Medulla oblongata (tissue), 1 donor: ENCODE measurements at regions not wholly inside any gene's neighbourhood (a gene's known extent, or its start where the extent isn't known, plus 50 kb on each side); places are given as distances from the start of the nearest gene placed in this dataset.
"Not testable (repeated sequence)": the region's sequence is repeated elsewhere in the genome, so short reads cannot be mapped to it uniquely, and the experiment has no call there.

Source experiments
- DNase-seq: peaks from one replicate; pipeline ENCODE4 v3.0.0-alpha.2; 2015; ENCODE audit errors: extremely low spot score

DNA sequence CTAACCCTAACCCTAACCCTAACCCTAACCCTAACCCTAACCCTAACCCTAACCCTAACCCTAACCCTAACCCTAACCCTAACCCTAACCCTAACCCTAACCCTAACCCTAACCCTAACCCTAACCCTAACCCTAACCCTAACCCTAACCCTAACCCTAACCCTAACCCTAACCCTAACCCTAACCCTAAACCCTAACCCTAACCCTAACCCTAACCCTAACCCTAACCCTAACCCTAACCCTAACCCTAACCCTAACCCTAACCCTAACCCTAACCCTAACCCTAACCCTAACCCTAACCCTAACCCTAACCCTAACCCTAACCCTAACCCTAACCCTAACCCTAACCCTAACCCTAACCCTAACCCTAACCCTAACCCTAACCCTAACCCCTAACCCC, 80.6 kb upstream of the PLEKHG4B start:
- DNase-seq: not testable (repeated sequence)

DNA sequence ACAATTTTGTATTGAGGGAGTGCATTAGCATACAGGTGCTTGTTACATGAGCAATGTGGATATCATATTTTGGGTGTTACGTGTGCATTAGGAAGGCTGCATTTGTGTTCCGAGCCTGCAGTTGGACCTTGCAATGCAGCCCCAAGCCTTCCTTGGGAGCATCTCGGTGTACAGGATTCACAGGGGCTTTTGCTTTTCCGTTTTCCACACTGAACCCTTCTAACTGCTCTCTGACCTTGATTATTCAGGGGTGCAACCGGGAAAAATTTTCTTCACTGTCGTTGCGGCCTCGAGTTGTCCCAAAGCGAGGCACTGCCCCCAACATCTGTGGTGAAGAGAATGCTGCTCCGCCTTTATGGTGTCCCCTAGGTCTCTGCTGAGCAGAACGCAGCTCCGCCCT, 80.1 kb upstream of the PLEKHG4B start:
- peak; percentile 5 for DNase-seq

DNA sequence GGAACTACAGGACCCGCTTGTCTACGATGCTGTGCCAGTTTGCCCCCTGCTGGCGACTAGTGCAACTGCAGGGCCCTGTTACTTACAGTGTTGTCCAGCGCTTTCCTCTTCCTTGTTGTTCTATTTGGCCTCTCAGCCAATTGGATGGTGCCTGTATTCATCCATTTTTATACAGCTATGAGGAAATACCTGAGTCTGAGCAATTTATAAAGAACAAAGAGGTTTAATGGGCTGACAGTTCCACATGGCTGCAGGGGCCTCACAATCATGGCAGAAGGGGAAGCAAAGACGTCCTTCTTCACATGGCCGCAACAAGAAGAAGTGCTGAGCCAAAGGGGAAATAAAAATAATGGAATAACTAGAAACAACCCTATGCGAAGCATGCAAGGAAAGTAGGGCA, 78.7 kb upstream of the PLEKHG4B start:
- DNase-seq: no peak

DNA sequence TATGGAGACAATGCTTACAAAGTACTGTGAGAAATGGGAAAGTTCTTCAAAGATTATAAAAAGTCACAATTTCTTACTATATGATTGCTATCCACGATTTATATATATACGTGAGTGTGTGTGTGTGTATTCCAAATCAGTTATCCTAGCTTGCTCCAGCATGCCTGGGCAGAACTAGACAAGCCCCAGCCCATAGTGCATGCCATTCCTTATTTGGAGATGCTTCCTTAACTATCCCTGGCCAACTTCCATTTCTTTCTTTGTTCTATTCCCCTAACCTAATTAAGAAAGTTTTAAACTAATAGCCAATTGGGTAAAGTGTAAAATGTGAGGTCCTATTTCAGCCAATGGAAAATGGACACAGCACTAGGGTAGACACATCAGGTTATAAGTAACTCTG, 77.3 kb upstream of the PLEKHG4B start:
- DNase-seq: not testable (repeated sequence)

DNA sequence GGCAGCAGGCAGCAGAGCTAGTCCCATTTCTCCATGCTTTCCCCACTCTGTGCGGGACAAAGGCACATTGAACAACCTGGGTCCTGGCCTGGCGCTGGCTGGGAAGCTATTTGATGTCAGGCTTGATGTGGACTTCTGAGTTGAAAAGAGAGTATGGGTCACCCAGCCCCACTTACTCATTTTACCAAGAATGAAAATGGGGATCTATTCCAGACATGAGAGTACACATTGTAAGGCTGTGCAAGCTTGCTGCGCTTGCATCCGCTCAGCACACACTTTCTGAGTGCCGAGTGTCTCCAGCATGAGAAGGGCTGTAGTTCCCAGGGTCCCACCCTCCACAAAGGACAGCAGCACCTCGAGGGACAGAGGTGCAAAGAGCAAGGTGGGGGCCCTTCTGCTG, 71.7 kb upstream of the PLEKHG4B start:
- DNase-seq: not testable (repeated sequence)

DNA sequence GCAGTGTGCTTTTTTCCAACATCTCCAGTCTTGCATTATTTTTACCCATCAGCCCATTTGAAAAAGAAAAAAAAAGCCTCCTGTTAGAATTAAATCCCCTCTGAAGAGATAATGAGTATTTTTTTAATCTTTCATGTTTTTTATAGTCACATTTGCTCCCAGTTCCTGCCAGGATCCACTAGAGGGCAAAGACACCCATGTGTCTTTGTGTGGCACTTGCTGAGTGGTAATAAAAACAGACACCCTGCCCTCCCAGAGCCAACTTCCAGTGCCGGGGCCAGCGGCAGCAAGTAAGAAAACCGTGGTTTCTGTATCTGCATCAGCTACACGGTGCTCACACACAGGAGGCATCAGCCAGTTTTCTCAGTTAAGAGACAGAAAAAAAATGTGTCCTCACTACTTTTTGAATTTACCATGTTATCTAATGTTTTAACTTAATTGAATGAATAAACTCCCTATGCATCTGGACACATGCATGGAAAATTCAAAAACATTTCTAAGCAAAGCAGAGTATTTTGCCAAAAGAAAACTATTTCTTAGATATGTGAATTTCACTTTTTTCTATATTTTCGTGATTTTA, 70.2 kb upstream of the PLEKHG4B start:
- DNase-seq: no peak

DNA sequence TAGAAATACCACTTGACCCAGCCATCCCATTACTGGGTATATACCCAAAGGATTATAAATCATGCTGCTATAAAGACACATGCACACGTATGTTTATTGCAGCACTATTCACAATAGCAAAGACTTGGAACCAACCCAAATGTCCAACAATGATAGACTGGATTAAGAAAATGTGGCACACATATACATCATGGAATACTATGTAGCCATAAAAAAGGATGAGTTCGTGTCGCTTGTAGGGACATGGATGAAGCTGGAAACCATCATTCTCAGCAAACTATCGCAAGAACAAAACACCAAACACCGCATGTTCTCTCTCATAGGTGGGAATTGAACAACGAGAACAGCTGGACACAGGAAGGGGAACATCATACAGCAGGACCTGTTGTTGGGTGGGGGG, 68.1 kb upstream of the PLEKHG4B start:
- not testable (repeated sequence) for DNase-seq

DNA sequence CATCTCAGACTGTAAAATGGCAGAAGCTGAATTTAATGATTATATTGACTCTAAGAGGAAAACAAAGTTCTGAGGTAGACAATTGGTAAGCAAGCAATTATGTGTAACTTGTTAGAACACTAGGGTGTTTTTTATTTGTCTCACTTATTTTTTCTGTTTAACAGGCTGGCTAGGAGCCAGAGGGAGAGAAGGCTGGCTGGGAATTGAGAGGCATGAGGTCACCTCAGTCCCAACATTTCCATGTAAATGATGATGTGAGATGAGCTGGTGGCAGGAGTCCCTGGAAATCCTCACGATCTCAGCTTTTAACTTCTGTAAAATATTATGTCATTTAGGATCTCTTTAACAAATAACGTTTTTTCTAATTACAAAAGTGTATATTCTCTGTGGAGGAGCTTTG, 66.9 kb upstream of the PLEKHG4B start:
- not testable (repeated sequence) for DNase-seq

DNA sequence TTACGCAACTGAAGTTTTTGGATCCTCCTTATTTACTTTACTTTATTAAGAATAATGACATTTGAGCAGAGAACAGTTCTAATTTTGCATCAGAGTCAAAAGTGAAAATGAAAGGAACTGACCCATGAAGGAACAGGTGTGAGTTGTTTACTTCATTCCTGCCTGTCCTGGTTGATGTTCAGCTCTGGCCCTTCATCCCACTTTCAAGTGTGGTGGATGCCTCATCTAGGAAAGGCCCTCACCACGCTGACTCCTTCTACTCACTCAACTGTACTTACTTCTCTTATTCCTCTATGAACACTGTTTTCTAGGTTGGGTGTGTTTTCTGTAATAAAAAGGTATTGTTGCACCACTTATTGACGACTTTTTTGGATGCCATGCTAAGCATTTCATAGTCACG, 61.8 kb upstream of the PLEKHG4B start:
- DNase-seq: no peak

DNA sequence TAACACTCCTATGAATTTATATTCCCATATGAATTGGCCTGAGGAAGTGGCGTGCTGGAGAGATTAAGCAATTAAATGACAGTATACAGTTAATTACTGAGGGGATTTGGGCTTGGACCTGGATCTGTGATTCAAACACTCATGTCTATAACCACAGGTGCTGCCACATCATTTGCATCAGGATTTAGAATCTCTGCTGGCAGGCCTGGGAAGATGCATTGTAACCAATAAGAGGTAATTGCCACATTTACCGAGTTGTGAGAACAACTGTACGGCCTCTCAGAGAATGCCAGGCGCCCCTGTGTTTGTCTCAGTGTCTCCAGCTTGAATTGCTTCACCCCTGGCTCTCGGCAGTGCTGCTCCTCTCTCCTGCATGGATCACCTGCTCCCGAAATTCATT, 61.4 kb upstream of the PLEKHG4B start:
- not testable (repeated sequence) for DNase-seq

DNA sequence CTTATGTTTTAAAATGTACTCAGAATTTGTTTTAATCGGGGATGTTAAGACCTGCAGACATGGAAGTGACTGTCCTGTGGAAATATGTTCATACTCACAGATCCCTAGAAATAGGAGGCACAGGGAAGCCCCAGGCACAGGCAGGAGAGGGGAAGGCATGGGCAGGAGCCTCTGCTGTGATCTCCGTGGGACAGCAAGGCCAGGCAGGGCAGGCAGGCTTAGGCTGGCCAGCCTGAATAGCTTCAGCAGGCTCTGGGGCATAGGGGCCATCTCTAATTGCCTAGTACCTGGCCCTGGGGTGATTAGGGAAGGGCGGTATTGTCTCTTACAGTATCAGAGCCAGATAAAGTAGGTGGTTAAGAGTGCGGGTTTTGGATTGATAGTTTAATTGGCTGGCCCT, 59.8 kb upstream of the PLEKHG4B start:
- no peak for DNase-seq

DNA sequence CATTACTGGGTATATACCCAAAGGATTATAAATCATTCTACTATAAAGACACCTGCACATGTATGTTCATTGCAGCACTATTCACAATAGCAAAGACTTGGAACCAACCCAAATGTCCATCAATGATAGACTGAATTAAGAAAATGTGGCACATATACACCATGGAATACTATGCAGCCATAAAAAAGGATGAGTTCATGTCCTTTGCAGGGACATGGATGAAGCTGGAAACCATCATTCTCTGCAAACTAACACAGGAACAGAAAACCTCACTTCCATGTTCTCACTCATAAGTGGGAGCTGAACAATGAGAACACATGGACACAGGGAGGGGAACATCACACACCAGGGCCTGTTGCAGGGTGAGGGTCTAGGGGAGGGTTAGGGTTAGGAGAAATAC, 56.4 kb upstream of the PLEKHG4B start:
- DNase-seq: not testable (repeated sequence)

DNA sequence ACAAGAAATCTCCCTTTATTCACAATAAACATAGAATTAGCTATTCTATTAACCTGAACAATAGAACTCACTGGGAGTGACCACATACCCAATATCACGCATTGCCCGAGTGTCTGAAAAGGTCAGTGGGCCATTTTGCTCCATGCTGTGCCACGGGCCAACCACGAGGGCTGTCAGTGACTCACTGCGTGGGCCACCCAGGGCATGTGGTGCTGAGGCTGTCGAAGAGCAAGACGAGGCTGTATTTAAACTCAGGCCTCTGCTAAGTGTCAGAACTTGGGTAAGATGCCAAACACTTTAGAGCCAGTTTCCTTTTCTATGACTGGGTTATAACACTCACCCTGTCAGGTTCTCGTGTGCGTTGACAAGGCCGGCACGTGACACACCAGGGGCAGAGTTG, 54.8 kb upstream of the PLEKHG4B start:
- not testable (repeated sequence) for DNase-seq

DNA sequence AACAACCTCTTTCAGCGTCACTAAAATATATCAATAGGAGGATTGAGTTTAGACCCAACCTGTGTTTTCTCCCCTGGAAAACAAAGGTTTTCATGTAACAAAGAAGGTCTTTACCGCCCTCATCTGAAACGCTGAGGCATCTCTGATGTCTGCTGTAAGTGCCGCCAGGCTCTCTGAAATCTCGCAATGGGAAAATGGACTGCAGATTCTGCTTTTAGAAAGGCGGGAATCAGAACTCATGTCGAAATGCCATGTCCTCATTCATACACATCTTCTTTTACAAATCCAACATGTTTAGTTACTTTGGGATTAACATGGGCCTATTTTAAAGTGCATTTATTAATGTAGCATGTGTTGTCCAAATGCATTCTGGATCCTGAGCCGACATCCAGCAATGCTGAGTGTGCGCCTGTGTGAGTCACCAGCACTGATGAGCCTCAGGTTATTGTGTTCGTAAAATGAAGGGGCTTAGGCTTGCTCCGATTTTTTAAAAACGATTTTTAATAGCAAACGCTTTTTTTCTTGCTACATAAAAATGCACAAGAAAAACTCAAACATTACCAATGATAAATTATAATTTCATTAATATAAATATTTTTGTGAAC, 51.9 kb upstream of the PLEKHG4B start:
- DNase-seq: no peak
